IMR-90 (cell line): ENCODE measurements at regions not wholly inside any gene's neighbourhood (a gene's known extent, or its start where the extent isn't known, plus 50 kb on each side); places are given as distances from the start of the nearest gene placed in this dataset.

Experiments
- CEBPB ChIP-seq: IDR thresholded peaks from 2 replicates; pipeline ENCODE4 v1.6.1; 2012; ENCODE audit warnings: low read depth, low read length, improper control_type of control experiment
- ELK1 ChIP-seq: fragments of 150-350 bp; IDR thresholded peaks from 2 replicates; pipeline ENCODE4 v1.6.1; 2016; ENCODE audit warnings: low read depth, mild to moderate bottlenecking, low read length, moderate library complexity, borderline replicate concordance
- FOS ChIP-seq: fragments of 150-350 bp; IDR thresholded peaks from 2 replicates; pipeline ENCODE4 v1.6.1; 2016; ENCODE audit warnings: low read depth, low read length
- MAZ ChIP-seq: IDR thresholded peaks from 2 replicates; pipeline ENCODE4 v1.6.1; 2012; ENCODE audit warnings: low read depth, mild to moderate bottlenecking, low read length, improper control_type of control experiment, moderate library complexity, borderline replicate concordance
- MXI1 ChIP-seq: IDR thresholded peaks from 2 replicates; pipeline ENCODE4 v1.6.1; 2012; ENCODE audit warnings: low read depth, mild to moderate bottlenecking, low read length, moderate library complexity, borderline replicate concordance
- POLR2A ChIP-seq: IDR thresholded peaks from 2 replicates; pipeline ENCODE4 v1.6.1; 2012; ENCODE audit warnings: mild to moderate bottlenecking, low read depth, low read length
- RAD21 ChIP-seq: IDR thresholded peaks from 2 replicates; pipeline ENCODE4 v1.6.1; 2012; ENCODE audit warnings: low read length, improper control_type of control experiment
- RCOR1 ChIP-seq: IDR thresholded peaks from 2 replicates; pipeline ENCODE4 v1.6.1; 2012; ENCODE audit warnings: mild to moderate bottlenecking, low read length, improper control_type of control experiment; ENCODE audit not compliant: insufficient replicate concordance
- RFX5 ChIP-seq: IDR thresholded peaks from 2 replicates; pipeline ENCODE4 v1.8.0; 2012; ENCODE audit warnings: low read depth, mild to moderate bottlenecking, low read length, moderate library complexity
- TF ChIP-seq, protein P1 (sequence below): conservative IDR thresholded peaks from 2 replicates; pipeline ENCODE4 v1.5.1; 2012; ENCODE audit warnings: mild to moderate bottlenecking, low read depth, low read length, improper control_type of control experiment
- TF ChIP-seq, protein P2 (sequence below): fragments of 150-350 bp; IDR thresholded peaks from 2 replicates; pipeline ENCODE4 v1.6.1; 2017; ENCODE audit warnings: mild to moderate bottlenecking, antibody characterized with exemption, low read length, low read depth

- TF ChIP-seq, protein P1, sequence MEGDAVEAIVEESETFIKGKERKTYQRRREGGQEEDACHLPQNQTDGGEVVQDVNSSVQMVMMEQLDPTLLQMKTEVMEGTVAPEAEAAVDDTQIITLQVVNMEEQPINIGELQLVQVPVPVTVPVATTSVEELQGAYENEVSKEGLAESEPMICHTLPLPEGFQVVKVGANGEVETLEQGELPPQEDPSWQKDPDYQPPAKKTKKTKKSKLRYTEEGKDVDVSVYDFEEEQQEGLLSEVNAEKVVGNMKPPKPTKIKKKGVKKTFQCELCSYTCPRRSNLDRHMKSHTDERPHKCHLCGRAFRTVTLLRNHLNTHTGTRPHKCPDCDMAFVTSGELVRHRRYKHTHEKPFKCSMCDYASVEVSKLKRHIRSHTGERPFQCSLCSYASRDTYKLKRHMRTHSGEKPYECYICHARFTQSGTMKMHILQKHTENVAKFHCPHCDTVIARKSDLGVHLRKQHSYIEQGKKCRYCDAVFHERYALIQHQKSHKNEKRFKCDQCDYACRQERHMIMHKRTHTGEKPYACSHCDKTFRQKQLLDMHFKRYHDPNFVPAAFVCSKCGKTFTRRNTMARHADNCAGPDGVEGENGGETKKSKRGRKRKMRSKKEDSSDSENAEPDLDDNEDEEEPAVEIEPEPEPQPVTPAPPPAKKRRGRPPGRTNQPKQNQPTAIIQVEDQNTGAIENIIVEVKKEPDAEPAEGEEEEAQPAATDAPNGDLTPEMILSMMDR = no peak
- TF ChIP-seq POLR2A (no peak), MXI1 (no peak), RCOR1 (no peak), RFX5 (no peak), FOS (no peak), CEBPB (no peak), RAD21 (no peak), MAZ (no peak), ELK1 (no peak)
- TF ChIP-seq, protein P2, sequence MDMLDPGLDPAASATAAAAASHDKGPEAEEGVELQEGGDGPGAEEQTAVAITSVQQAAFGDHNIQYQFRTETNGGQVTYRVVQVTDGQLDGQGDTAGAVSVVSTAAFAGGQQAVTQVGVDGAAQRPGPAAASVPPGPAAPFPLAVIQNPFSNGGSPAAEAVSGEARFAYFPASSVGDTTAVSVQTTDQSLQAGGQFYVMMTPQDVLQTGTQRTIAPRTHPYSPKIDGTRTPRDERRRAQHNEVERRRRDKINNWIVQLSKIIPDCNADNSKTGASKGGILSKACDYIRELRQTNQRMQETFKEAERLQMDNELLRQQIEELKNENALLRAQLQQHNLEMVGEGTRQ = no peak
Measured at GRCh38 chr3:117314441-117315150, 605.0 kb downstream of the TUSC7 start.
